ENCODE measurements at regions not wholly inside any gene's neighbourhood (a gene's known extent, or its start where the extent isn't known, plus 50 kb on each side); places are given as distances from the start of the nearest gene placed in this dataset.

GRCh38 chr1:185574139-185574875 lies 159.9 kb upstream of the HMCN1 start:
- no peak for DNase-seq

- DNase-seq, result no peak
Measured at GRCh38 chr1:185573677-185574076, 160.5 kb upstream of the HMCN1 start.

GRCh38 chr1:185573162-185573561 lies 161.0 kb upstream of the HMCN1 start:
- DNase-seq, result no peak

GRCh38 chr1:185570962-185571361 lies 163.2 kb upstream of the HMCN1 start:
- DNase-seq, result no peak

GRCh38 chr1:185568155-185569123 lies 165.8 kb upstream of the HMCN1 start:
- DNase-seq, result peak; percentile 40

GRCh38 chr1:185567440-185567839 lies 166.8 kb upstream of the HMCN1 start:
- no peak for DNase-seq

GRCh38 chr1:185566995-185567394 lies 167.2 kb upstream of the HMCN1 start:
- peak; percentile 75 for DNase-seq

- DNase-seq, result no peak
Measured at GRCh38 chr1:185565302-185565701, 168.9 kb upstream of the HMCN1 start.

GRCh38 chr1:185564816-185565215 lies 169.4 kb upstream of the HMCN1 start:
- DNase-seq, result no peak

- DNase-seq, result no peak
Measured at GRCh38 chr1:185562461-185563359, 171.5 kb upstream of the HMCN1 start.

- peak; percentile 39 for DNase-seq
Measured at GRCh38 chr1:185561629-185562028, 172.6 kb upstream of the HMCN1 start.

GRCh38 chr1:185560760-185561159 lies 173.4 kb upstream of the HMCN1 start:
- DNase-seq, result no peak

GRCh38 chr1:185559684-185560331 lies 174.4 kb upstream of the HMCN1 start:
- peak; percentile 88 for DNase-seq

GRCh38 chr1:185559151-185559550 lies 175.0 kb upstream of the HMCN1 start:
- DNase-seq, result no peak

- no peak for DNase-seq
Measured at GRCh38 chr1:185556561-185556960, 177.6 kb upstream of the HMCN1 start.

GRCh38 chr1:185555743-185556142 lies 178.4 kb upstream of the HMCN1 start:
- DNase-seq, result no peak

GRCh38 chr1:185551008-185551407 lies 183.2 kb upstream of the HMCN1 start:
- no peak for DNase-seq

- no peak for DNase-seq
Measured at GRCh38 chr1:185549906-185550305, 184.3 kb upstream of the HMCN1 start.

- DNase-seq, result no peak
Measured at GRCh38 chr1:185546029-185546428, 188.2 kb upstream of the HMCN1 start.

GRCh38 chr1:185541871-185542301 lies 192.3 kb upstream of the HMCN1 start:
- DNase-seq, result no peak

GRCh38 chr1:185540295-185540694 lies 193.9 kb upstream of the HMCN1 start:
- DNase-seq, result no peak

GRCh38 chr1:185539277-185539943 lies 194.8 kb upstream of the HMCN1 start:
- no peak for DNase-seq
